ENCODE measurements at regions not wholly inside any gene's neighbourhood (a gene's known extent, or its start where the extent isn't known, plus 50 kb on each side); places are given as distances from the start of the nearest gene placed in this dataset.

DNA sequence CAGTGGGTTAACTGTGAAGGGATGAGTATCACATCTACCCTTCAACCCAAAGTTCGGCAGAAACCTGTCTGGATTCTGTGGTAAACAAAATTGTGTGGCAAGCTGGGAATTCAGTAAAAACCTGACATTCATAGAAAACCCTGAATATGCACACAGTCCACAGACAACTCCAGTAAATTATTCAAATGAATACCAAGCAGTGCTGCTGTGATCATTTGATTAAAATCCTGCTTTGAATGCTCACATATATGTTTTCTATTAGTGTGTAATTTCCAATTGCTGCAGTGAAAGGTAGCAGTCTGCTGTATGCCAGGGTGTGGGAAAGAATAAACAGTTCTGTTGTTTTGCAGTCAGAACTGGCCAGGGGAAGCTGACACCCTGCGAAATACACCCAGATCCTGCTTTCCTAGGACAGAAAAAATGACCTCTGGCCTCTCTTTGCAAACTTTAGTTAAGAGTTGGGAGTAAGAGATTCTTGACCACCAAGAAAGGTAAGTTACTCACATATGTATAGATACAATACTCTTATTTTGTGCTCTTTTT lies 217.8 kb downstream of the FAM76B start:
- Histone ChIP-seq H3K4me3 (replicated peaks in 1 of 2; ENCODE audit: low read depth in 1 of 2, low read length in 2 of 2) (no peak overlapping the region), H2AFZ (ENCODE audit: low read depth, low read length, poor library complexity, severe bottlenecking) (no peak overlapping the region), H3K79me2 (ENCODE audit: insufficient read depth, low read length) (no peaks in the 10 kb centered on the region), H3K9ac (ENCODE audit: low read length) (no peak overlapping the region), H3K4me2 (ENCODE audit: low read length) (no peak overlapping the region), H3K36me3 (ENCODE audit: control insufficient read depth in 1 of 2, insufficient read depth in 2 of 2, low read length in 2 of 2) (no peaks in the 10 kb centered on the region), H4K20me1 (ENCODE audit: insufficient read depth) (no peaks in the 10 kb centered on the region), H3K4me1 (ENCODE audit: control insufficient read depth in 1 of 2, insufficient read depth in 2 of 2, low read length in 2 of 2) (no peaks in the 10 kb centered on the region), H3K9me3 (ENCODE audit: control insufficient read depth in 1 of 2, insufficient read depth in 1 of 2, low read depth in 1 of 2, low read length in 2 of 2) (no peaks in the 10 kb centered on the region), H3K9me2 (ENCODE audit: insufficient read depth) (no peaks in the 10 kb centered on the region), H3K27ac (ENCODE audit: low read depth, low read length) (no peak overlapping the region), H3K27me3 (ENCODE audit: insufficient read depth, low read length) (peaks cover 5% of the 10 kb centered on the region; the same call in 1 of the 2 replicates)
- ChIA-PET POLR2A (no interaction called here), CTCF (no interaction called here), RAD21 (ENCODE audit: low non-redundant PET in 1 of 2, low total read pairs in 2 of 2, uncharacterized antibody in 2 of 2, unreplicated experiment in 2 of 2) (no interaction called here)
- TF ChIP-seq ZNF274 (IDR thresholded peaks at IDR 0.05; ENCODE audit: low read depth, low read length) (no peak), SIN3A (IDR thresholded peaks at IDR 0.05; ENCODE audit: low read depth) (no peak), SRF (IDR thresholded peaks at IDR 0.05; ENCODE audit: low read depth) (no peak), POLR2A (IDR thresholded peaks at IDR 0.05; ENCODE audit: borderline replicate concordance, extremely low read depth, insufficient read depth, insufficient read length) (no peak), FOSL1 (IDR thresholded peaks at IDR 0.05; ENCODE audit: low read depth) (no peak), ZBTB33 (IDR thresholded peaks at IDR 0.05; ENCODE audit: extremely low read depth, insufficient replicate concordance, low read length) (no peak)
- no peak for ATAC-seq
- no peak for DNase-seq (ENCODE audit: low read depth, low spot score)
- no TSS peak for BruUV-seq (replicated peaks)
- intact Hi-C loops (cut with micrococcal nuclease) = no loop called here

GRCh38 chr11:95570845-95571244 lies 218.7 kb downstream of the FAM76B start:
- H3K9me2 ChIP-seq (ENCODE audit: insufficient read depth) = no peaks in the 10 kb centered on the region
- no peaks in the 10 kb centered on the region for H3K36me3 ChIP-seq (ENCODE audit: control insufficient read depth in 1 of 2, insufficient read depth in 2 of 2, low read length in 2 of 2)
- DNase-seq (ENCODE audit: low read depth, low spot score) = no peak
- no peak for ATAC-seq
- H3K9me3 ChIP-seq (ENCODE audit: control insufficient read depth in 1 of 2, insufficient read depth in 1 of 2, low read depth in 1 of 2, low read length in 2 of 2) = no peaks in the 10 kb centered on the region
- intact Hi-C loops (cut with micrococcal nuclease) = no loop called here
- H3K9ac ChIP-seq (ENCODE audit: low read length) = no peak overlapping the region
- no peaks in the 10 kb centered on the region for H3K79me2 ChIP-seq (ENCODE audit: insufficient read depth, low read length)
- H3K4me2 ChIP-seq (ENCODE audit: low read length) = no peak overlapping the region
- no peak overlapping the region for H2AFZ ChIP-seq (ENCODE audit: low read depth, low read length, poor library complexity, severe bottlenecking)
- H3K27me3 ChIP-seq (ENCODE audit: insufficient read depth, low read length) = peaks cover 5% of the 10 kb centered on the region; the same call in 1 of the 2 replicates
- ChIA-PET POLR2A (no interaction called here), CTCF (no interaction called here), RAD21 (ENCODE audit: low non-redundant PET in 1 of 2, low total read pairs in 2 of 2, uncharacterized antibody in 2 of 2, unreplicated experiment in 2 of 2) (no interaction called here)
- no peak for TF ChIP-seq FOSL1 (IDR thresholded peaks at IDR 0.05; ENCODE audit: low read depth)
- no peak for TF ChIP-seq ZFX (IDR thresholded peaks at IDR 0.05)
- TF ChIP-seq EZH2phosphoT487 (IDR thresholded peaks at IDR 0.05; ENCODE audit: borderline replicate concordance) = no peak
- no peak for TF ChIP-seq SIN3A (IDR thresholded peaks at IDR 0.05; ENCODE audit: low read depth)
- TF ChIP-seq ATF3 (IDR thresholded peaks at IDR 0.05) = no peak
- no peak for TF ChIP-seq CEBPB (IDR thresholded peaks at IDR 0.05; ENCODE audit: low read depth)
- TF ChIP-seq MAX (IDR thresholded peaks at IDR 0.05) = no peak
- no peak for TF ChIP-seq EGR1 (IDR thresholded peaks at IDR 0.05; ENCODE audit: low read depth)
- no peak for TF ChIP-seq POLR2A (IDR thresholded peaks at IDR 0.05; ENCODE audit: borderline replicate concordance, extremely low read depth, insufficient read depth, insufficient read length)
- no peak for TF ChIP-seq JUND (IDR thresholded peaks at IDR 0.05)
- no peak for TF ChIP-seq SRF (IDR thresholded peaks at IDR 0.05; ENCODE audit: low read depth)
- no peak for TF ChIP-seq CBX3 (IDR thresholded peaks at IDR 0.05; ENCODE audit: low read depth)
- TF ChIP-seq, protein P1, sequence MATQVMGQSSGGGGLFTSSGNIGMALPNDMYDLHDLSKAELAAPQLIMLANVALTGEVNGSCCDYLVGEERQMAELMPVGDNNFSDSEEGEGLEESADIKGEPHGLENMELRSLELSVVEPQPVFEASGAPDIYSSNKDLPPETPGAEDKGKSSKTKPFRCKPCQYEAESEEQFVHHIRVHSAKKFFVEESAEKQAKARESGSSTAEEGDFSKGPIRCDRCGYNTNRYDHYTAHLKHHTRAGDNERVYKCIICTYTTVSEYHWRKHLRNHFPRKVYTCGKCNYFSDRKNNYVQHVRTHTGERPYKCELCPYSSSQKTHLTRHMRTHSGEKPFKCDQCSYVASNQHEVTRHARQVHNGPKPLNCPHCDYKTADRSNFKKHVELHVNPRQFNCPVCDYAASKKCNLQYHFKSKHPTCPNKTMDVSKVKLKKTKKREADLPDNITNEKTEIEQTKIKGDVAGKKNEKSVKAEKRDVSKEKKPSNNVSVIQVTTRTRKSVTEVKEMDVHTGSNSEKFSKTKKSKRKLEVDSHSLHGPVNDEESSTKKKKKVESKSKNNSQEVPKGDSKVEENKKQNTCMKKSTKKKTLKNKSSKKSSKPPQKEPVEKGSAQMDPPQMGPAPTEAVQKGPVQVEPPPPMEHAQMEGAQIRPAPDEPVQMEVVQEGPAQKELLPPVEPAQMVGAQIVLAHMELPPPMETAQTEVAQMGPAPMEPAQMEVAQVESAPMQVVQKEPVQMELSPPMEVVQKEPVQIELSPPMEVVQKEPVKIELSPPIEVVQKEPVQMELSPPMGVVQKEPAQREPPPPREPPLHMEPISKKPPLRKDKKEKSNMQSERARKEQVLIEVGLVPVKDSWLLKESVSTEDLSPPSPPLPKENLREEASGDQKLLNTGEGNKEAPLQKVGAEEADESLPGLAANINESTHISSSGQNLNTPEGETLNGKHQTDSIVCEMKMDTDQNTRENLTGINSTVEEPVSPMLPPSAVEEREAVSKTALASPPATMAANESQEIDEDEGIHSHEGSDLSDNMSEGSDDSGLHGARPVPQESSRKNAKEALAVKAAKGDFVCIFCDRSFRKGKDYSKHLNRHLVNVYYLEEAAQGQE (IDR thresholded peaks at IDR 0.05; ENCODE audit: low read depth) = no peak
- TF ChIP-seq ZNF274 (IDR thresholded peaks at IDR 0.05; ENCODE audit: low read depth, low read length) = no peak
- BruUV-seq (replicated peaks) = no TSS peak
- no peaks in the 10 kb centered on the region for H3K4me1 ChIP-seq (ENCODE audit: control insufficient read depth in 1 of 2, insufficient read depth in 2 of 2, low read length in 2 of 2)
- H4K20me1 ChIP-seq (ENCODE audit: insufficient read depth) = no peaks in the 10 kb centered on the region
- H3K4me3 ChIP-seq (replicated peaks in 1 of 2; ENCODE audit: low read depth in 1 of 2, low read length in 2 of 2) = no peak overlapping the region
- no peak overlapping the region for H3K27ac ChIP-seq (ENCODE audit: low read depth, low read length)

All from HCT116 (cell line).